K562 (cell line): ENCODE measurements at regions not wholly inside any gene's neighbourhood (a gene's known extent, or its start where the extent isn't known, plus 50 kb on each side); places are given as distances from the start of the nearest gene placed in this dataset.

Experiments used
- ATAC-seq: fragments of 200-7000 bp; cut with Tn5 transposase; 3 replicates; pipeline ENCODE4 v1.9.1; 2020; ENCODE audit warnings: moderate library complexity
- BruUV-seq: library from RNA; stranded (reverse); fragments of 400-500 nt; replicated peaks from 2 replicates; lab custom pipeline; 2021; lab: Mats Ljungman, UMichigan
- CTCF ChIA-PET: fragments of 300-600 bp; formaldehyde crosslinking; extraction: SDS; loops from one replicate; lab custom pipeline; 2021; ENCODE audit warnings: low intra/inter-chr PET ratio; lab: Yijun Ruan, JAX
- POLR2A ChIA-PET: fragments of 300-600, 350-650 bp; sonication (Branson Sonifier 250); formaldehyde crosslinking; extraction: SDS; loops from one replicate; lab custom pipeline; 2021; ENCODE audit warnings: antibody characterized with exemption, inconsistent platforms; lab: Yijun Ruan, JAX
- DNase-seq, 4 experiments: peaks; one replicate each; pipeline versions ENCODE4 v3.0.0 to v3.0.0-alpha.2; 2011 to 2018; ENCODE audit warnings: low spot score in 3 of 4, mixed read lengths in 3 of 4; ENCODE audit errors: extremely low read depth in 1 of 4
- FAIRE-seq: peaks from 2 replicates; lab custom pipeline; 2011; peaks lifted over from hg19 to GRCh38; lab: Jason Lieb, UNC
- H2AFZ ChIP-seq: 2 replicates; pipeline ENCODE4 v1.6.0; 2011; ENCODE audit warnings: low read depth, low read length, control low read depth, inconsistent platforms
- H3K27ac ChIP-seq: fragments of 200-600 bp; 3 replicates; pipeline ENCODE4 v1.8.0; 2011; ENCODE audit warnings: low read depth, mild to moderate bottlenecking, control low read depth, inconsistent platforms, low read length, moderate library complexity, mixed read lengths; ENCODE audit errors: extremely low read depth
- H3K27me3 ChIP-seq, 2 experiments: fragments of 300-600 bp in 1 of 2; 2 replicates in 1 of 2; 3 replicates in 1 of 2; pipeline versions ENCODE4 v1.6.0 to v1.8.0; 2011; ENCODE audit warnings: inconsistent platforms in 2 of 2, low read length in 2 of 2, mild to moderate bottlenecking in 1 of 2, mixed read lengths in 1 of 2, moderate library complexity in 1 of 2; ENCODE audit not compliant: control insufficient read depth in 2 of 2, insufficient read depth in 2 of 2
- H3K36me3 ChIP-seq: fragments of 300-600 bp; 3 replicates; pipeline ENCODE4 v1.8.0; 2011; ENCODE audit warnings: mild to moderate bottlenecking, low read length, inconsistent platforms; ENCODE audit not compliant: control insufficient read depth, insufficient read depth
- H3K4me1 ChIP-seq, 2 experiments: fragments of 200-600 bp in 1 of 2; replicated peaks in 1 of 2; 2 replicates in 1 of 2; 3 replicates in 1 of 2; pipeline versions ENCODE4 v1.5.1 to v1.8.0; 2011; ENCODE audit warnings: inconsistent platforms in 2 of 2, low read length in 2 of 2, mild to moderate bottlenecking in 1 of 2, mixed read lengths in 1 of 2, moderate library complexity in 1 of 2; ENCODE audit not compliant: control insufficient read depth in 2 of 2, insufficient read depth in 2 of 2
- H3K4me2 ChIP-seq: 2 replicates; pipeline ENCODE4 v1.6.1; 2011; ENCODE audit warnings: low read length, control low read depth, inconsistent platforms, mixed read lengths; ENCODE audit not compliant: insufficient read depth
- H3K4me3 ChIP-seq: fragments of 200-600 bp; sonication (generic), shearing (Covaris generic); 2 replicates; pipeline ENCODE4 v1.5.1; 2016; ENCODE audit warnings: control low read depth, inconsistent platforms
- H3K79me2 ChIP-seq: fragments of 200-600 bp; 3 replicates; pipeline ENCODE4 v1.8.0; 2011; ENCODE audit warnings: low read length, inconsistent platforms; ENCODE audit not compliant: control insufficient read depth, insufficient read depth
- H3K9ac ChIP-seq, 2 experiments: 2 replicates each; pipeline versions ENCODE4 v1.6.0 to v1.6.1; 2011; ENCODE audit warnings: low read depth in 2 of 2, low read length in 2 of 2, control low read depth in 1 of 2, inconsistent platforms in 1 of 2, mild to moderate bottlenecking in 1 of 2, mixed read lengths in 1 of 2; ENCODE audit not compliant: insufficient read depth in 1 of 2
- H3K9me1 ChIP-seq: one replicate; pipeline ENCODE4 v1.6.0; 2011; ENCODE audit warnings: inconsistent platforms, mild to moderate bottlenecking, low read length, moderate library complexity; ENCODE audit not compliant: control insufficient read depth, insufficient read depth
- H3K9me3 ChIP-seq: replicated peaks from 2 replicates; pipeline ENCODE4 v1.5.1; 2011; ENCODE audit warnings: low read depth, low read length, inconsistent platforms; ENCODE audit not compliant: control insufficient read depth, insufficient read depth
- H4K20me1 ChIP-seq: replicated peaks from 2 replicates; pipeline ENCODE4 v1.6.1; 2011; ENCODE audit warnings: low read length, inconsistent platforms, mixed read lengths; ENCODE audit not compliant: control insufficient read depth, insufficient read depth
- MTA2 ChIP-seq: fragments of 450-650 bp; IDR thresholded peaks from 2 replicates; pipeline ENCODE4 v1.6.1; 2016; ENCODE audit warnings: low read depth
- NELFE ChIP-seq: IDR thresholded peaks from 2 replicates; pipeline ENCODE4 v1.6.1; 2011; ENCODE audit warnings: mild to moderate bottlenecking; ENCODE audit not compliant: insufficient read depth, insufficient read length
- NFIC ChIP-seq: fragments of 450-650 bp; IDR thresholded peaks from 2 replicates; pipeline ENCODE4 v1.6.1; 2017; ENCODE audit warnings: mild to moderate bottlenecking, inconsistent platforms
- NFXL1 ChIP-seq: fragments of 450-650 bp; formaldehyde crosslinking; IDR thresholded peaks from 2 replicates; pipeline ENCODE4 v1.4.0; 2021; ENCODE audit warnings: mild to moderate bottlenecking
- NR2C1 ChIP-seq, 2 experiments: fragments of 450-650 bp; IDR thresholded peaks; 2 replicates each; pipeline ENCODE4 v1.6.1; 2017; ENCODE audit warnings: mild to moderate bottlenecking in 2 of 2, antibody characterized with exemption in 1 of 2, inconsistent platforms in 1 of 2, missing compliant biosample characterization in 1 of 2, missing genetic modification characterization in 1 of 2
- NRF1 ChIP-seq, 2 experiments: fragments of 450-650 bp; IDR thresholded peaks in 1 of 2; conservative IDR thresholded peaks in 1 of 2; 2 replicates each; pipeline ENCODE4 v1.6.1; 2014; ENCODE audit warnings: mild to moderate bottlenecking in 2 of 2
- TBL1XR1 ChIP-seq, 2 experiments: IDR thresholded peaks; 2 replicates each; pipeline ENCODE4 v1.6.1; 2012; ENCODE audit warnings: improper control_type of control experiment in 2 of 2, low read length in 2 of 2, mild to moderate bottlenecking in 1 of 2
- ZNF197 ChIP-seq: fragments of 200-800 bp; sonication (Bioruptor generic); IDR thresholded peaks from 2 replicates; pipeline ENCODE4 v1.6.1; 2016; ENCODE audit warnings: low read depth, missing genetic modification characterization, missing compliant biosample characterization
- WGBS: fragments of 100-300 bp; shearing (Covaris generic); methylation state at CpG from one replicate; pipeline ENCODE4 v1.1.6; 2016; ENCODE audit warnings: low coverage, mixed read lengths; ENCODE audit not compliant: insufficient coverage; ENCODE audit errors: missing lambda C conversion rate; 5-methylcytosine and 5-hydroxymethylcytosine counted together
- in situ Hi-C: fragments of 300-500 bp; cut with MboI; formaldehyde crosslinking; loops from 4 replicates; pipeline ENCODE4 v1.15.0; 2018; ENCODE audit warnings: inconsistent platforms, mixed read lengths
- intact Hi-C: fragments of 100-400 bp; cut with micrococcal nuclease; formaldehyde crosslinking; loops from 2 replicates; pipeline ENCODE4 v1.14.2; 2022
- TF ChIP-seq, protein P1 (sequence below): sonication (generic); formaldehyde crosslinking; IDR thresholded peaks from 2 replicates; pipeline ENCODE4 v1.8.0; 2022; ENCODE audit warnings: missing genetic modification reagents, mild to moderate bottlenecking, borderline replicate concordance
- TF ChIP-seq, protein P2 (sequence below): fragments of 450-650 bp; IDR thresholded peaks from 2 replicates; pipeline ENCODE4 v1.6.1; 2018; ENCODE audit warnings: mild to moderate bottlenecking, low read depth; ENCODE audit not compliant: partially characterized antibody
- TF ChIP-seq, protein P3 (sequence below): fragments of 250-450 bp; sonication (Bioruptor Pico); IDR thresholded peaks from 2 replicates; pipeline ENCODE4 v1.4.0; 2020; ENCODE audit warnings: mild to moderate bottlenecking
- TF ChIP-seq, protein P4 (sequence below): fragments of 250-450 bp; sonication (Bioruptor Pico); IDR thresholded peaks from 2 replicates; pipeline ENCODE4 v1.5.1; 2021; ENCODE audit warnings: mild to moderate bottlenecking

DNA sequence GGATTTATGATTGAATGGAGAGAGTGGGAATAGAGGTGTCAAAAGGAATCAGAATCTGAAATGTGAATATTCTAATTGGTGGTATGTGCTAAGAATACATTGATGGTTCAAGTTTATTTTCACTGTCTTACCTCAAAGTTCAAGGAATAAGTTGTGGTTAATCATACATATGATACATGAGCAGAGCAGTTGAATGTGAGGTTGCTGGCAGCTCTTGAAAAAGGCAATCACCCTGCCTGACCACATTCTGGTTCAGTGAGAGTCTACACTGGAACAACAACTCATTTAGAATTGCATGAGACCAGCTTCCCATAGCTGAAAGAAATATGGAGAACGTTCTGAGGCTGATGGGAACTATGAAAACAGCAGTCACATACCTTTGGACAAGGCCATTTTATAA lies 68.3 kb upstream of the ARHGAP29 start:
- H3K9me3 ChIP-seq: no peaks in the 10 kb centered on the region
- in situ Hi-C loops (no loop called here), intact Hi-C loops (no loop called here)
- no TSS peak for BruUV-seq
- no peak overlapping the region for H3K4me3 ChIP-seq
- H2AFZ ChIP-seq: no peak overlapping the region
- H3K9ac ChIP-seq: no peak overlapping the region
- CTCF ChIA-PET: no interaction called here
- no peak overlapping the region for H3K4me2 ChIP-seq
- 0% methylated on average over 1 of the region's 1 CpG for WGBS
- H3K9me1 ChIP-seq: no peaks in the 10 kb centered on the region
- ATAC-seq: no peak
- no peaks in the 10 kb centered on the region for H3K4me1 ChIP-seq
- H3K27me3 ChIP-seq: no peaks in the 10 kb centered on the region
- H4K20me1 ChIP-seq: no peaks in the 10 kb centered on the region
- H3K36me3 ChIP-seq: no peaks in the 10 kb centered on the region
- H3K27ac ChIP-seq: no peak overlapping the region
- H3K79me2 ChIP-seq: no peaks in the 10 kb centered on the region
- POLR2A ChIA-PET: no interaction called here
- FAIRE-seq: no peak
- no peak for DNase-seq
- TF ChIP-seq ZNF197 (CRISPR knock-in tag): no peak
- TF ChIP-seq NR2C1 (IDR thresholded peaks at IDR 0.05): no peak
- no peak for TF ChIP-seq NR2C1 (tag; IDR thresholded peaks at IDR 0.05)
- TF ChIP-seq, protein P1, sequence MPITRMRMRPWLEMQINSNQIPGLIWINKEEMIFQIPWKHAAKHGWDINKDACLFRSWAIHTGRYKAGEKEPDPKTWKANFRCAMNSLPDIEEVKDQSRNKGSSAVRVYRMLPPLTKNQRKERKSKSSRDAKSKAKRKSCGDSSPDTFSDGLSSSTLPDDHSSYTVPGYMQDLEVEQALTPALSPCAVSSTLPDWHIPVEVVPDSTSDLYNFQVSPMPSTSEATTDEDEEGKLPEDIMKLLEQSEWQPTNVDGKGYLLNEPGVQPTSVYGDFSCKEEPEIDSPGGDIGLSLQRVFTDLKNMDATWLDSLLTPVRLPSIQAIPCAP (CRISPR knock-in tag): no peak
- no peak for TF ChIP-seq NRF1 (conservative IDR thresholded peaks at IDR 0.05 in 1 of 2, IDR thresholded peaks at IDR 0.05 in 1 of 2)
- TF ChIP-seq TBL1XR1 (IDR thresholded peaks at IDR 0.05; ENCODE audit: low read length in 2 of 2): no peak
- TF ChIP-seq NFXL1 (CRISPR knock-in tag): no peak
- TF ChIP-seq, protein P2, sequence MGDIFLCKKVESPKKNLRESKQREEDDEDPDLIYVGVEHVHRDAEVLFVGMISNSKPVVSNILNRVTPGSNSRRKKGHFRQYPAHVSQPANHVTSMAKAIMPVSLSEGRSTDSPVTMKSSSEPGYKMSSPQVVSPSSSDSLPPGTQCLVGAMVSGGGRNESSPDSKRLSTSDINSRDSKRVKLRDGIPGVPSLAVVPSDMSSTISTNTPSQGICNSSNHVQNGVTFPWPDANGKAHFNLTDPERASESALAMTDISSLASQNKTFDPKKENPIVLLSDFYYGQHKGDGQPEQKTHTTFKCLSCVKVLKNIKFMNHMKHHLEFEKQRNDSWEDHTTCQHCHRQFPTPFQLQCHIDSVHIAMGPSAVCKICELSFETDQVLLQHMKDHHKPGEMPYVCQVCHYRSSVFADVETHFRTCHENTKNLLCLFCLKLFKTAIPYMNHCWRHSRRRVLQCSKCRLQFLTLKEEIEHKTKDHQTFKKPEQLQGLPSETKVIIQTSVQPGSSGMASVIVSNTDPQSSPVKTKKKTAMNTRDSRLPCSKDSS: no peak
- TF ChIP-seq MTA2: no peak
- TF ChIP-seq, protein P3, sequence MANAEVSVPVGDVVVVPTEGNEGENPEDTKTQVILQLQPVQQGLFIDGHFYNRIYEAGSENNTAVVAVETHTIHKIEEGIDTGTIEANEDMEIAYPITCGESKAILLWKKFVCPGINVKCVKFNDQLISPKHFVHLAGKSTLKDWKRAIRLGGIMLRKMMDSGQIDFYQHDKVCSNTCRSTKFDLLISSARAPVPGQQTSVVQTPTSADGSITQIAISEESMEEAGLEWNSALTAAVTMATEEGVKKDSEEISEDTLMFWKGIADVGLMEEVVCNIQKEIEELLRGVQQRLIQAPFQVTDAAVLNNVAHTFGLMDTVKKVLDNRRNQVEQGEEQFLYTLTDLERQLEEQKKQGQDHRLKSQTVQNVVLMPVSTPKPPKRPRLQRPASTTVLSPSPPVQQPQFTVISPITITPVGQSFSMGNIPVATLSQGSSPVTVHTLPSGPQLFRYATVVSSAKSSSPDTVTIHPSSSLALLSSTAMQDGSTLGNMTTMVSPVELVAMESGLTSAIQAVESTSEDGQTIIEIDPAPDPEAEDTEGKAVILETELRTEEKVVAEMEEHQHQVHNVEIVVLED (CRISPR knock-in tag): no peak
- no peak for TF ChIP-seq NFIC
- TF ChIP-seq NELFE: no peak
- TF ChIP-seq, protein P4, sequence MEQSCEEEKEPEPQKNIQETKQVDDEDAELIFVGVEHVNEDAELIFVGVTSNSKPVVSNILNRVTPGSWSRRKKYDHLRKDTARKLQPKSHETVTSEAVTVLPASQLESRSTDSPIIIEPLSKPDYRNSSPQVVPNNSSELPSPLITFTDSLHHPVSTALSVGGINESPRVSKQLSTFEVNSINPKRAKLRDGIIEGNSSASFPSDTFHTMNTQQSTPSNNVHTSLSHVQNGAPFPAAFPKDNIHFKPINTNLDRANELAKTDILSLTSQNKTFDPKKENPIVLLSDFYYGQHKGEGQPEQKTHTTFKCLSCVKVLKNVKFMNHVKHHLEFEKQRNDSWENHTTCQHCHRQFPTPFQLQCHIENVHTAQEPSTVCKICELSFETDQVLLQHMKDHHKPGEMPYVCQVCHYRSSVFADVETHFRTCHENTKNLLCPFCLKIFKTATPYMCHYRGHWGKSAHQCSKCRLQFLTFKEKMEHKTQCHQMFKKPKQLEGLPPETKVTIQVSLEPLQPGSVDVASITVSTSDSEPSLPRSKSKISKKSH (CRISPR knock-in tag): no peak
